Neural progenitor cell (in vitro differentiated cells): ENCODE measurements at regions not wholly inside any gene's neighbourhood (a gene's known extent, or its start where the extent isn't known, plus 50 kb on each side); places are given as distances from the start of the nearest gene placed in this dataset.

ENCODE experiments used
- CTCF ChIP-seq: fragments of 200-600 bp; sonication (generic); IDR thresholded peaks from 2 replicates; pipeline ENCODE4 v1.5.1; 2017; ENCODE audit warnings: antibody characterized with exemption, mild to moderate bottlenecking
- EZH2 ChIP-seq: fragments of 200-600 bp; sonication (generic); IDR thresholded peaks from 2 replicates; pipeline ENCODE4 v1.6.1; 2017; ENCODE audit warnings: antibody characterized with exemption, mild to moderate bottlenecking, moderate library complexity
- EZH2phosphoT487 ChIP-seq: fragments of 200-600 bp; sonication (generic); IDR thresholded peaks from 2 replicates; pipeline ENCODE4 v1.6.1; 2017; ENCODE audit warnings: antibody characterized with exemption

- TF ChIP-seq CTCF, result no peak
- TF ChIP-seq EZH2, result no peak
- no peak for TF ChIP-seq EZH2phosphoT487
Measured at GRCh38 chr14:97318380-97318779, 521.2 kb downstream of the VRK1 start.
